CD14-positive monocyte (primary cell): ENCODE measurements at regions not wholly inside any gene's neighbourhood (a gene's known extent, or its start where the extent isn't known, plus 50 kb on each side); places are given as distances from the start of the nearest gene placed in this dataset.
"Not testable (repeated sequence)": the region's sequence is repeated elsewhere in the genome, so short reads cannot be mapped to it uniquely, and the experiment has no call there.

Experiments used
- DNase-seq, 3 donors: peaks; one replicate each; pipeline ENCODE4 v3.0.0-alpha.2; 2011 to 2022
- H2AFZ ChIP-seq: 2 replicates; pipeline ENCODE4 v1.6.0; 2012; ENCODE audit warnings: mild to moderate bottlenecking, low read depth, low read length, inconsistent platforms; ENCODE audit not compliant: insufficient read depth, poor library complexity, severe bottlenecking
- H3K27ac ChIP-seq, 2 donors: 1 replicate in 1 of 2; 2 replicates in 1 of 2; pipeline ENCODE4 v1.5.1; 2012 to 2013; ENCODE audit warnings: low read length in 2 of 2, control low read depth in 1 of 2, inconsistent platforms in 1 of 2, low read depth in 1 of 2, mild to moderate bottlenecking in 1 of 2
- H3K27me3 ChIP-seq, 2 donors: one replicate each; pipeline versions ENCODE4 v1.6.0 to v1.6.1; 2011 to 2013; ENCODE audit warnings: low read length in 2 of 2; ENCODE audit not compliant: control insufficient read depth in 2 of 2, insufficient read depth in 2 of 2
- H3K36me3 ChIP-seq, 2 donors: replicated peaks in 1 of 2; 1 replicate in 1 of 2; 2 replicates in 1 of 2; pipeline versions ENCODE4 v1.5.1 to v1.6.1; 2012 to 2013; ENCODE audit warnings: low read length in 2 of 2, control low read depth in 1 of 2, inconsistent platforms in 1 of 2, mild to moderate bottlenecking in 1 of 2; ENCODE audit not compliant: insufficient read depth in 2 of 2, control insufficient read depth in 1 of 2
- H3K4me1 ChIP-seq, 2 donors: 1 replicate in 1 of 2; 2 replicates in 1 of 2; pipeline versions ENCODE4 v1.5.1 to v1.6.1; 2012 to 2013; ENCODE audit warnings: low read length in 2 of 2, control low read depth in 1 of 2, inconsistent platforms in 1 of 2, mild to moderate bottlenecking in 1 of 2, moderate library complexity in 1 of 2; ENCODE audit not compliant: insufficient read depth in 2 of 2, control insufficient read depth in 1 of 2
- H3K4me2 ChIP-seq: replicated peaks from 2 replicates; pipeline ENCODE3; 2012; ENCODE audit warnings: low read length, moderate library complexity, mild to moderate bottlenecking; ENCODE audit not compliant: poor library complexity, severe bottlenecking; ENCODE audit errors: extremely low read depth
- H3K4me3 ChIP-seq, 3 experiments: fragments of 200-600 bp in 1 of 3; sonication (generic) in 1 of 3; replicated peaks in 1 of 3; 1 replicate in 2 of 3; 2 replicates in 1 of 3; pipeline ENCODE4 v1.5.1; 2011 to 2013; ENCODE audit warnings: low read length in 3 of 3, mild to moderate bottlenecking in 3 of 3, control low read depth in 2 of 3, low read depth in 2 of 3, inconsistent platforms in 1 of 3, moderate library complexity in 1 of 3
- H3K79me2 ChIP-seq: 2 replicates; pipeline ENCODE4 v1.6.0; 2012; ENCODE audit warnings: mild to moderate bottlenecking, control low read depth, inconsistent platforms, low read length, moderate library complexity; ENCODE audit not compliant: insufficient read depth
- H3K9ac ChIP-seq: 2 replicates; pipeline ENCODE4 v1.6.0; 2017; ENCODE audit warnings: low read length, mild to moderate bottlenecking; ENCODE audit not compliant: insufficient read depth, poor library complexity, severe bottlenecking
- H3K9me3 ChIP-seq, 2 donors: replicated peaks in 1 of 2; 1 replicate in 1 of 2; 2 replicates in 1 of 2; pipeline versions ENCODE4 v1.5.1 to v1.6.1; 2012 to 2013; ENCODE audit warnings: low read length in 2 of 2, control low read depth in 1 of 2; ENCODE audit not compliant: control insufficient read depth in 1 of 2, insufficient read depth in 1 of 2
- H4K20me1 ChIP-seq: 2 replicates; pipeline ENCODE4 v1.6.0; 2012; ENCODE audit warnings: mild to moderate bottlenecking, low read length, control low read depth, moderate library complexity; ENCODE audit not compliant: insufficient read depth
- H3K27ac Mint-ChIP-seq, 7 donors: one replicate each; pipeline ENCODE4 v1.8.0; 2020; ENCODE audit warnings: mild to moderate bottlenecking in 7 of 7, mixed read lengths in 7 of 7, moderate library complexity in 6 of 7, inconsistent platforms in 2 of 7
- H3K27me3 Mint-ChIP-seq, 3 donors: one replicate each; pipeline ENCODE4 v1.8.0; 2021 to 2022; ENCODE audit warnings: low read depth in 3 of 3, mild to moderate bottlenecking in 3 of 3, mixed read lengths in 3 of 3, moderate library complexity in 3 of 3, inconsistent platforms in 1 of 3
- H3K36me3 Mint-ChIP-seq, 2 donors: one replicate each; pipeline ENCODE4 v1.8.0; 2020; ENCODE audit warnings: mixed read lengths in 2 of 2, inconsistent platforms in 1 of 2, mild to moderate bottlenecking in 1 of 2
- H3K4me1 Mint-ChIP-seq: one replicate; pipeline ENCODE4 v1.8.0; 2020; ENCODE audit warnings: mild to moderate bottlenecking, mixed read lengths
- H3K4me3 Mint-ChIP-seq, 2 donors: one replicate each; pipeline ENCODE4 v1.8.0; 2020; ENCODE audit warnings: mild to moderate bottlenecking in 2 of 2, mixed read lengths in 2 of 2, moderate library complexity in 1 of 2
- H3K9me3 Mint-ChIP-seq, 7 donors: one replicate each; pipeline ENCODE4 v1.8.0; 2020 to 2022; ENCODE audit warnings: mixed read lengths in 7 of 7, mild to moderate bottlenecking in 6 of 7, moderate library complexity in 6 of 7, inconsistent platforms in 2 of 7
- CTCF ChIP-seq: fragments of 200-600 bp; IDR thresholded peaks from one replicate; pipeline ENCODE4 v1.8.0; 2022; ENCODE audit warnings: antibody characterized with exemption, mild to moderate bottlenecking
- WGBS: methylation state at CpG from one replicate; pipeline ENCODE4 v1.1.5; 2013; ENCODE audit warnings: missing lambda C conversion rate; ENCODE audit not compliant: insufficient coverage; 5-methylcytosine and 5-hydroxymethylcytosine counted together
- intact Hi-C, 2 donors: fragments of 100-400 bp; cut with micrococcal nuclease; formaldehyde crosslinking; loops; one replicate each; pipeline versions ENCODE4 v1.15.0 to v1.15.1; 2023

GRCh38 chr6:21754891-21755290, 161.3 kb downstream of the SOX4 start:
- no peak overlapping the region for H3K4me2 ChIP-seq
- H3K36me3 ChIP-seq = no peaks in the 10 kb centered on the region
- WGBS = 15% methylated on average over 3 of the region's 5 CpGs
- no peak overlapping the region for H3K27ac ChIP-seq
- intact Hi-C loops = no loop called here
- no peak overlapping the region for H3K9ac ChIP-seq
- Mint-ChIP-seq H3K9me3 (peaks cover 0 to 5% (median 2%) of the 10 kb centered on the region in 7 donors), H3K4me1 (peaks cover 6% of the 10 kb centered on the region), H3K36me3 (no peaks in the 10 kb centered on the region), H3K27me3 (peaks cover 0 to 2% (median 2%) of the 10 kb centered on the region in 3 donors), H3K4me3 (no peak overlapping the region), H3K27ac (no peak overlapping the region)
- H4K20me1 ChIP-seq = no peaks in the 10 kb centered on the region
- H3K27me3 ChIP-seq = no peaks in the 10 kb centered on the region
- H3K79me2 ChIP-seq = no peaks in the 10 kb centered on the region
- DNase-seq = peak; percentile 2 to 23 (median 6)
- no peak for TF ChIP-seq CTCF
- no peaks in the 10 kb centered on the region for H3K4me1 ChIP-seq
- no peak overlapping the region for H2AFZ ChIP-seq
- H3K9me3 ChIP-seq = peaks cover 0 to 4% of the 10 kb centered on the region in 2 donors
- H3K4me3 ChIP-seq = no peak overlapping the region

GRCh38 chr6:21756487-21756886, 162.9 kb downstream of the SOX4 start:
- H3K36me3 Mint-ChIP-seq = no peaks in the 10 kb centered on the region
- H3K9ac ChIP-seq = no peak overlapping the region
- WGBS = 100% methylated on average over 1 of the region's 4 CpGs

GRCh38 chr6:21757392-21757791, 163.8 kb downstream of the SOX4 start:
- H3K4me1 ChIP-seq, H3K4me1 Mint-ChIP-seq, H3K9ac ChIP-seq, H3K27ac ChIP-seq, H3K27me3 ChIP-seq, H4K20me1 ChIP-seq, H3K36me3 Mint-ChIP-seq, H3K36me3 ChIP-seq, H3K79me2 ChIP-seq, H3K4me3 ChIP-seq, H3K4me2 ChIP-seq, intact Hi-C loops, H2AFZ ChIP-seq, H3K27ac Mint-ChIP-seq, H3K27me3 Mint-ChIP-seq, DNase-seq, H3K4me3 Mint-ChIP-seq: not testable (repeated sequence)
- WGBS = 77% methylated on average over 4 of the region's 10 CpGs
- H3K9me3 ChIP-seq = peaks cover 0 to 20% of the 10 kb centered on the region in 2 donors
- peaks cover 5 to 17% (median 12%) of the 10 kb centered on the region in 7 donors for H3K9me3 Mint-ChIP-seq

More at GRCh38 chr6:21756487-21756886, 162.9 kb downstream of the SOX4 start:
- Histone ChIP-seq H3K9me3 (peaks cover 0 to 12% of the 10 kb centered on the region in 2 donors), H3K79me2 (no peaks in the 10 kb centered on the region), H3K36me3 (no peaks in the 10 kb centered on the region), H2AFZ (no peak overlapping the region), H3K27ac (no peak overlapping the region), H3K4me1 (no peaks in the 10 kb centered on the region), H3K4me3 (no peak overlapping the region), H3K27me3 (no peaks in the 10 kb centered on the region), H4K20me1 (no peaks in the 10 kb centered on the region), H3K4me2 (no peak overlapping the region)
- Mint-ChIP-seq H3K4me3 (no peak overlapping the region), H3K4me1 (peaks cover 6% of the 10 kb centered on the region), H3K9me3 (peaks cover 2 to 8% (median 5%) of the 10 kb centered on the region in 7 donors), H3K27me3 (peaks cover 0 to 2% (median 2%) of the 10 kb centered on the region in 3 donors), H3K27ac (no peak overlapping the region)
- no peak for TF ChIP-seq CTCF
- intact Hi-C loops = no loop called here
- no peak for DNase-seq
